ENCODE measurements at regions not wholly inside any gene's neighbourhood (a gene's known extent, or its start where the extent isn't known, plus 50 kb on each side); places are given as distances from the start of the nearest gene placed in this dataset.
A peak's percentile ranks its signal among the peaks of the same experiment; 100 is the strongest.

- TF ChIP-seq BHLHE40 (IDR thresholded peaks at IDR 0.05; ENCODE audit: low read depth, low read length) (no peak), CTCF (conservative IDR thresholded peaks at IDR 0.05; ENCODE audit: low read depth, low read length) (no peak), POLR2A (IDR thresholded peaks at IDR 0.05; ENCODE audit: low read depth, low read length) (no peak), CEBPB (IDR thresholded peaks at IDR 0.05; ENCODE audit: low read depth, low read length) (peak; percentile 20; the same call in 1 of the 2 replicates), RCOR1 (IDR thresholded peaks at IDR 0.05; ENCODE audit: insufficient replicate concordance, low read length) (no peak), USF2 (IDR thresholded peaks at IDR 0.05; ENCODE audit: low read depth, low read length) (no peak), MXI1 (IDR thresholded peaks at IDR 0.05; ENCODE audit: borderline replicate concordance, low read depth, low read length) (no peak), SMC3 (IDR thresholded peaks at IDR 0.05; ENCODE audit: low read depth, low read length) (no peak), RAD21 (IDR thresholded peaks at IDR 0.05; ENCODE audit: low read length) (no peak), FOS (IDR thresholded peaks at IDR 0.05; ENCODE audit: low read depth, low read length) (no peak), RFX5 (IDR thresholded peaks at IDR 0.05; ENCODE audit: low read depth, low read length) (no peak)
Measured at GRCh38 chr3:150090006-150090405, 119.3 kb upstream of the PFN2 start.

All from IMR-90 (cell line).